ENCODE measurements at regions not wholly inside any gene's neighbourhood (a gene's known extent, or its start where the extent isn't known, plus 50 kb on each side); places are given as distances from the start of the nearest gene placed in this dataset.

GRCh38 chr17:77523540-77523939 lies 382.8 kb downstream of the SEC14L1 start:
- Histone ChIP-seq H3K9me2 (ENCODE audit: insufficient read depth) (no peaks in the 10 kb centered on the region), H3K36me3 (ENCODE audit: low read depth) (no peaks in the 10 kb centered on the region), H3K27ac (no peak overlapping the region), H3K4me2 (no peak overlapping the region), H2AFZ (no peak overlapping the region), H3K4me3 (no peak overlapping the region), H3K4me1 (replicated peaks; ENCODE audit: insufficient read depth) (no peaks in the 10 kb centered on the region), H3K27me3 (ENCODE audit: insufficient read depth, low read depth) (no peaks in the 10 kb centered on the region), H3F3A (ENCODE audit: insufficient read depth, low read depth) (no peaks in the 10 kb centered on the region), H3K79me2 (ENCODE audit: low read depth) (no peaks in the 10 kb centered on the region), H3K9me3 (ENCODE audit: insufficient read depth, low read depth) (no peaks in the 10 kb centered on the region), H4K20me1 (ENCODE audit: insufficient read depth) (no peaks in the 10 kb centered on the region)
- TF ChIP-seq CTCF (conservative IDR thresholded peaks at IDR 0.05): no peak
- TF ChIP-seq EZH2 (IDR thresholded peaks at IDR 0.05; ENCODE audit: low read depth): no peak
- ChIA-PET CTCF (no interaction called here), POLR2A (ENCODE audit: unreplicated experiment) (no interaction called here)
- DNase-seq: no peak
- intact Hi-C loops (cut with micrococcal nuclease; ENCODE audit: unreplicated experiment): no loop called here
- no TSS peak for BruUV-seq (replicated peaks)

GRCh38 chr17:77526259-77526711 lies 385.5 kb downstream of the SEC14L1 start:
- Histone ChIP-seq H4K20me1 (ENCODE audit: insufficient read depth) (no peaks in the 10 kb centered on the region), H3K27ac (no peak overlapping the region), H3K36me3 (ENCODE audit: low read depth) (no peaks in the 10 kb centered on the region), H3K79me2 (ENCODE audit: low read depth) (no peaks in the 10 kb centered on the region), H3K4me2 (no peak overlapping the region), H3K27me3 (ENCODE audit: insufficient read depth, low read depth) (no peaks in the 10 kb centered on the region), H3K4me3 (no peak overlapping the region), H3K4me1 (replicated peaks; ENCODE audit: insufficient read depth) (no peaks in the 10 kb centered on the region), H3K9me3 (ENCODE audit: insufficient read depth, low read depth) (no peaks in the 10 kb centered on the region), H3F3A (ENCODE audit: insufficient read depth, low read depth) (no peaks in the 10 kb centered on the region), H2AFZ (no peak overlapping the region), H3K9me2 (ENCODE audit: insufficient read depth) (no peaks in the 10 kb centered on the region)
- intact Hi-C loops (cut with micrococcal nuclease; ENCODE audit: unreplicated experiment): no loop called here
- DNase-seq: no peak
- ChIA-PET CTCF (interaction anchor here (0.5 kb wide), 1 partner anchor 530 kb away, joined by 4 read pairs; no protein-coding TSS in a partner anchor), POLR2A (ENCODE audit: unreplicated experiment) (no interaction called here)
- no TSS peak for BruUV-seq (replicated peaks)
- TF ChIP-seq EZH2 (IDR thresholded peaks at IDR 0.05; ENCODE audit: low read depth): no peak
- TF ChIP-seq CTCF (conservative IDR thresholded peaks at IDR 0.05): no peak

GRCh38 chr17:77526728-77527350 lies 386.1 kb downstream of the SEC14L1 start:
- Histone ChIP-seq H3K9me2 (ENCODE audit: insufficient read depth) (no peaks in the 10 kb centered on the region), H3K4me3 (no peak overlapping the region), H3K4me1 (replicated peaks; ENCODE audit: insufficient read depth) (no peaks in the 10 kb centered on the region), H3K9me3 (ENCODE audit: insufficient read depth, low read depth) (no peaks in the 10 kb centered on the region), H3K4me2 (no peak overlapping the region), H3K27ac (no peak overlapping the region), H3K79me2 (ENCODE audit: low read depth) (no peaks in the 10 kb centered on the region), H3K36me3 (ENCODE audit: low read depth) (no peaks in the 10 kb centered on the region), H3K27me3 (ENCODE audit: insufficient read depth, low read depth) (no peaks in the 10 kb centered on the region), H4K20me1 (ENCODE audit: insufficient read depth) (no peaks in the 10 kb centered on the region), H3F3A (ENCODE audit: insufficient read depth, low read depth) (no peaks in the 10 kb centered on the region), H2AFZ (no peak overlapping the region)
- ChIA-PET CTCF (no interaction called here), POLR2A (ENCODE audit: unreplicated experiment) (no interaction called here)
- no TSS peak for BruUV-seq (replicated peaks)
- TF ChIP-seq EZH2 (IDR thresholded peaks at IDR 0.05; ENCODE audit: low read depth): no peak
- TF ChIP-seq CTCF (conservative IDR thresholded peaks at IDR 0.05): no peak
- intact Hi-C loops (cut with micrococcal nuclease; ENCODE audit: unreplicated experiment): no loop called here
- no peak for DNase-seq
